ENCODE measurements at regions not wholly inside any gene's neighbourhood (a gene's known extent, or its start where the extent isn't known, plus 50 kb on each side); places are given as distances from the start of the nearest gene placed in this dataset.

DNA sequence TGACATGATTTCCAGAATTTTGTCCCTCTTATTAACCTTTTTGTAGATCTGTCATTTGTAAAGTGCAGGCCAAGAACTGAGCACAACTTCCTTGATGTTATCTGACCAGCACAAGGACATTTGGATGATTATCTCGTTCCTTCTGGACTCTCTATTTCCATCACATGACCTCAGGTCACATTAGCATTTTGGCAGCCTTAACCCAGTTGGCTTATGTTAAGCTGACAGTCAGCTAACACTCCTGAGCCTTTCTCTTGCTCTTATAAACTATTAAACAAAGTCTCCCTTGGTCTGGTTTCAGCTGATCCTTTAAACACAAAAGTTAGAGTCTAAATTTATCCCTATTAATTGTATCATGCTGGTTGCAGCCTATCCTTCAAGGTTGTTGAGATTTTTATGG lies 167.2 kb upstream of the RBBP8 start:
- 44% methylated on average over 1 of the region's 1 CpG for WGBS
- Histone ChIP-seq H3K9ac (ENCODE audit: low read length) (no peak overlapping the region), H3K27me3 (ENCODE audit: control insufficient read depth in 1 of 2, insufficient read depth in 1 of 2, low read length in 2 of 2) (no peaks in the 10 kb centered on the region), H3K14ac (ENCODE audit: low read length in 2 of 2) (no peak overlapping the region), H2BK120ac (ENCODE audit: low read depth, low read length) (no peak overlapping the region), H2BK12ac (ENCODE audit: low read length in 2 of 2) (no peak overlapping the region), H3K4me2 (ENCODE audit: low read length, poor library complexity, severe bottlenecking) (no peak overlapping the region), H3K79me1 (replicated peaks; ENCODE audit: low read length, poor library complexity, severe bottlenecking) (no peaks in the 10 kb centered on the region), H2BK5ac (ENCODE audit: low read depth, low read length, poor library complexity, severe bottlenecking) (no peak overlapping the region), H3K9me3 (ENCODE audit: control insufficient read depth, low read length) (no peaks in the 10 kb centered on the region), H3K4me1 (ENCODE audit: control insufficient read depth, insufficient read depth, low read depth, low read length) (no peaks in the 10 kb centered on the region), H3K36me3 (ENCODE audit: control insufficient read depth in 1 of 2, insufficient read depth in 2 of 2, low read depth in 1 of 2, low read length in 2 of 2) (no peaks in the 10 kb centered on the region), H4K91ac (ENCODE audit: low read length) (no peak overlapping the region), H3K23ac (ENCODE audit: low read length in 2 of 2) (no peak overlapping the region), H2AK5ac (ENCODE audit: low read length, severe bottlenecking) (no peak overlapping the region), H2AFZ (ENCODE audit: low read depth, low read length) (no peak overlapping the region), H4K8ac (ENCODE audit: low read length) (no peak overlapping the region), H3K4me3 (ENCODE audit: insufficient read depth in 1 of 2, low read depth in 1 of 2, low read length in 2 of 2) (no peak overlapping the region), H3K27ac (ENCODE audit: low read length, poor library complexity, severe bottlenecking) (no peak overlapping the region), H2BK15ac (ENCODE audit: low read depth, poor library complexity, severe bottlenecking) (no peak overlapping the region), H3K4ac (ENCODE audit: low read depth in 1 of 2, low read length in 2 of 2) (no peak overlapping the region), H3K18ac (ENCODE audit: low read depth in 1 of 2, low read length in 2 of 2) (no peak overlapping the region)
- no peak for DNase-seq

DNA sequence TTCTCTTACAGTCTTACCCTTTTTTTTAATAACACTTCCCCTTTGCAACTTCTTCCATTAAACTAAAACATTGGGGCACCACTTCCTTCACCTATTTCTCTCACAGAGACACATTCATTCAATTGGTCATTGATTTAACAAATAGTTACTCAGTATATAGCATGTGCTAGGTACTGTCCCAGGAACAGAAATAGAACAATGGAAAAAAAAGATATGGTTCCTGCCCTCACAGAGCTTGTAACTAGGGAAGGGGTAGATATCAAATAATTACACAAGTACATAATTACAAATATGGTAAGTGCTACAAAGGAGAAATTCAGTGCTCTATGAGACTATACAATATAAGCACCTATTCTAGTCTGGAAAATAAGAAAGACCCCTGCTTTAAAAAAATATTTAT lies 165.5 kb upstream of the RBBP8 start:
- Histone ChIP-seq H3K4ac (ENCODE audit: low read depth in 1 of 2, low read length in 2 of 2) (no peak overlapping the region), H2BK120ac (ENCODE audit: low read depth, low read length) (no peak overlapping the region), H3K27me3 (ENCODE audit: control insufficient read depth in 1 of 2, insufficient read depth in 1 of 2, low read length in 2 of 2) (no peaks in the 10 kb centered on the region), H2AFZ (ENCODE audit: low read depth, low read length) (no peak overlapping the region), H3K4me2 (ENCODE audit: low read length, poor library complexity, severe bottlenecking) (no peak overlapping the region), H3K23ac (ENCODE audit: low read length in 2 of 2) (no peak overlapping the region), H3K18ac (ENCODE audit: low read depth in 1 of 2, low read length in 2 of 2) (no peak overlapping the region), H3K4me3 (ENCODE audit: insufficient read depth in 1 of 2, low read depth in 1 of 2, low read length in 2 of 2) (no peak overlapping the region), H3K27ac (ENCODE audit: low read length, poor library complexity, severe bottlenecking) (no peak overlapping the region), H3K79me1 (replicated peaks; ENCODE audit: low read length, poor library complexity, severe bottlenecking) (no peaks in the 10 kb centered on the region), H2AK5ac (ENCODE audit: low read length, severe bottlenecking) (no peak overlapping the region), H4K8ac (ENCODE audit: low read length) (no peak overlapping the region), H2BK12ac (ENCODE audit: low read length in 2 of 2) (no peak overlapping the region), H3K9ac (ENCODE audit: low read length) (no peak overlapping the region), H3K4me1 (ENCODE audit: control insufficient read depth, insufficient read depth, low read depth, low read length) (no peaks in the 10 kb centered on the region), H3K36me3 (ENCODE audit: control insufficient read depth in 1 of 2, insufficient read depth in 2 of 2, low read depth in 1 of 2, low read length in 2 of 2) (no peaks in the 10 kb centered on the region), H4K91ac (ENCODE audit: low read length) (no peak overlapping the region), H2BK15ac (ENCODE audit: low read depth, poor library complexity, severe bottlenecking) (no peak overlapping the region), H3K9me3 (ENCODE audit: control insufficient read depth, low read length) (no peaks in the 10 kb centered on the region), H3K14ac (ENCODE audit: low read length in 2 of 2) (no peak overlapping the region), H2BK5ac (ENCODE audit: low read depth, low read length, poor library complexity, severe bottlenecking) (no peak overlapping the region)
- DNase-seq, result no peak

DNA sequence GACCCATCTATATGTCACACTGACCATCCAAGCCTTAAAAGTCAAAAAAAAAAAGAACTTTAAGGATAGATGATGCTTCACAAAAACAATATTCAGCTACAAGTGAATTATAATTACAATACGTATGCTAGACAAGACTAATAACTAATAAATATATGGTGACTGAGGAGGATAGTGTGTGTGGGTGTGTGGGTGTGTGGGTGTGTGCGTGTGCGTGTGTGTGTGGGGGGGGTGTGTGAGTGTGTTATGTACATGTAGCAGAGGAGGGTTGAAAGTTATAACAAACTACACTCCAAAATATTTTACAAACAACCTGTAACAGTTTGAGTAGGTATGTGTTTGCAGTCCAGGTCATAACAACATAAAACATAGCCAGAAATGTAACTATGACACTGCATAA lies 159.2 kb upstream of the RBBP8 start:
- Histone ChIP-seq H3K9ac (ENCODE audit: low read length) (no peak overlapping the region), H3K9me3 (ENCODE audit: control insufficient read depth, low read length) (no peaks in the 10 kb centered on the region), H3K27me3 (ENCODE audit: control insufficient read depth in 1 of 2, insufficient read depth in 1 of 2, low read length in 2 of 2) (no peaks in the 10 kb centered on the region), H3K79me1 (replicated peaks; ENCODE audit: low read length, poor library complexity, severe bottlenecking) (no peaks in the 10 kb centered on the region), H3K27ac (ENCODE audit: low read length, poor library complexity, severe bottlenecking) (no peak overlapping the region), H2AK5ac (ENCODE audit: low read length, severe bottlenecking) (no peak overlapping the region), H3K18ac (ENCODE audit: low read depth in 1 of 2, low read length in 2 of 2) (no peak overlapping the region), H2BK12ac (ENCODE audit: low read length in 2 of 2) (no peak overlapping the region), H2AFZ (ENCODE audit: low read depth, low read length) (no peak overlapping the region), H2BK5ac (ENCODE audit: low read depth, low read length, poor library complexity, severe bottlenecking) (no peak overlapping the region), H3K14ac (ENCODE audit: low read length in 2 of 2) (no peak overlapping the region), H2BK120ac (ENCODE audit: low read depth, low read length) (no peak overlapping the region), H2BK15ac (ENCODE audit: low read depth, poor library complexity, severe bottlenecking) (no peak overlapping the region), H4K8ac (ENCODE audit: low read length) (no peak overlapping the region), H4K91ac (ENCODE audit: low read length) (no peak overlapping the region), H3K36me3 (ENCODE audit: control insufficient read depth in 1 of 2, insufficient read depth in 2 of 2, low read depth in 1 of 2, low read length in 2 of 2) (no peaks in the 10 kb centered on the region), H3K4me1 (ENCODE audit: control insufficient read depth, insufficient read depth, low read depth, low read length) (no peaks in the 10 kb centered on the region), H3K4ac (ENCODE audit: low read depth in 1 of 2, low read length in 2 of 2) (no peak overlapping the region), H3K23ac (ENCODE audit: low read length in 2 of 2) (no peak overlapping the region), H3K4me2 (ENCODE audit: low read length, poor library complexity, severe bottlenecking) (no peak overlapping the region), H3K4me3 (ENCODE audit: insufficient read depth in 1 of 2, low read depth in 1 of 2, low read length in 2 of 2) (no peak overlapping the region)
- no peak for DNase-seq
- no CpG with 5 or more reads among the region's 3 CpGs for WGBS

DNA sequence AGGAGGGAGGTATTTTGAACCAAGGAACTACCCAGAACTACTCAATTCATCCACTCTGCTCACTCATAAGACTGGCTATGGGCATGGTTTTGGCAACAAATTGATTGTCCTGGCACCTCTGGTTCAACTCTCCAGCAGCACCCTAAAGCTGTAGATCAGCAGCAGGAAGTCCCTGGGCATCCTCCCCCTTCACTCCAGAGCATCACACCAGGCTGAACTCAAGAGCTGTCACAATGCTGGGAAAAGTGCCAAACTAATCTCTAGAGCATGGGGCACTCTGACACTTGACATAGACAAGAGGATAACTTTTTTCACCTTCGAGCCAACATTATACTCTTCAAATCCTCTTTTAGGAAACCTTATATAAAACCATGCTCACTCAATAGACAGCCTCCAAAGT lies 154.1 kb upstream of the RBBP8 start:
- no peak overlapping the region for H3K4me3 ChIP-seq (ENCODE audit: insufficient read depth in 1 of 2, low read depth in 1 of 2, low read length in 2 of 2)

More for the DNA sequence above, 154.1 kb upstream of the RBBP8 start:
- Histone ChIP-seq H3K18ac (ENCODE audit: low read depth in 1 of 2, low read length in 2 of 2) (no peak overlapping the region), H3K23ac (ENCODE audit: low read length in 2 of 2) (no peak overlapping the region), H3K27me3 (ENCODE audit: control insufficient read depth in 1 of 2, insufficient read depth in 1 of 2, low read length in 2 of 2) (no peaks in the 10 kb centered on the region), H3K9ac (ENCODE audit: low read length) (no peak overlapping the region), H4K91ac (ENCODE audit: low read length) (no peak overlapping the region), H2BK12ac (ENCODE audit: low read length in 2 of 2) (no peak overlapping the region), H3K36me3 (ENCODE audit: control insufficient read depth in 1 of 2, insufficient read depth in 2 of 2, low read depth in 1 of 2, low read length in 2 of 2) (no peaks in the 10 kb centered on the region), H2AFZ (ENCODE audit: low read depth, low read length) (no peak overlapping the region), H3K9me3 (ENCODE audit: control insufficient read depth, low read length) (no peaks in the 10 kb centered on the region), H2BK5ac (ENCODE audit: low read depth, low read length, poor library complexity, severe bottlenecking) (no peak overlapping the region), H2BK120ac (ENCODE audit: low read depth, low read length) (no peak overlapping the region), H3K14ac (ENCODE audit: low read length in 2 of 2) (no peak overlapping the region), H2BK15ac (ENCODE audit: low read depth, poor library complexity, severe bottlenecking) (no peak overlapping the region), H4K8ac (ENCODE audit: low read length) (no peak overlapping the region), H3K27ac (ENCODE audit: low read length, poor library complexity, severe bottlenecking) (no peak overlapping the region), H3K4ac (ENCODE audit: low read depth in 1 of 2, low read length in 2 of 2) (no peak overlapping the region), H3K4me1 (ENCODE audit: control insufficient read depth, insufficient read depth, low read depth, low read length) (no peaks in the 10 kb centered on the region), H3K4me2 (ENCODE audit: low read length, poor library complexity, severe bottlenecking) (no peak overlapping the region), H3K79me1 (replicated peaks; ENCODE audit: low read length, poor library complexity, severe bottlenecking) (no peaks in the 10 kb centered on the region), H2AK5ac (ENCODE audit: low read length, severe bottlenecking) (no peak overlapping the region)
- WGBS, result 67% methylated on average over 1 of the region's 1 CpG
- no peak for DNase-seq

All from mesenchymal stem cell (in vitro differentiated cells and primary cell).